Stomach (tissue), 8 donors: ENCODE measurements at regions not wholly inside any gene's neighbourhood (a gene's known extent, or its start where the extent isn't known, plus 50 kb on each side); places are given as distances from the start of the nearest gene placed in this dataset.

Experiments
- DNase-seq, 2 donors: peaks; one replicate each; pipeline versions ENCODE4 v3.0.0 to v3.0.0-alpha.2; 2013 to 2019
- H3K27ac ChIP-seq, 5 donors: fragments of 200-600 bp in 4 of 5; sonication (generic) in 4 of 5; one replicate each; pipeline ENCODE4 v1.5.1; 2013 to 2019; ENCODE audit warnings: mild to moderate bottlenecking in 1 of 5, moderate library complexity in 1 of 5
- H3K27me3 ChIP-seq, 3 donors: fragments of 200-600 bp; sonication (generic); one replicate each; pipeline ENCODE4 v1.5.1; 2017 to 2019; ENCODE audit warnings: mixed run types in 1 of 3
- H3K36me3 ChIP-seq, 4 donors: fragments of 200-600 bp; sonication (generic); 1 replicate in 3 of 4; 2 replicates in 1 of 4; pipeline ENCODE4 v1.5.1; 2016 to 2019
- H3K4me1 ChIP-seq, 4 donors: fragments of 200-600 bp; sonication (generic); one replicate each; pipeline ENCODE4 v1.5.1; 2016 to 2019
- H3K4me3 ChIP-seq, 4 donors: fragments of 200-600 bp; sonication (generic) in 3 of 4; one replicate each; pipeline ENCODE4 v1.5.1; 2016 to 2019; ENCODE audit warnings: mild to moderate bottlenecking in 1 of 4
- H3K9me3 ChIP-seq, 4 donors: fragments of 200-600 bp; sonication (generic); one replicate each; pipeline ENCODE4 v1.5.1; 2016 to 2019
- CTCF ChIP-seq, 7 experiments: fragments of 450-650 bp in 4 of 7; fragments of 200-600 bp in 3 of 7; sonication (generic) in 3 of 7; IDR thresholded peaks; one replicate each; pipeline ENCODE4 v1.5.1; 2016 to 2019; ENCODE audit warnings: antibody characterized with exemption in 7 of 7, control low read depth in 2 of 7, mild to moderate bottlenecking in 1 of 7
- EP300 ChIP-seq: sonication (generic); formaldehyde crosslinking; IDR thresholded peaks from one replicate; pipeline ENCODE4 v1.6.1; 2017; ENCODE audit warnings: antibody characterized with exemption
- POLR2A ChIP-seq, 4 donors: fragments of 450-650 bp; IDR thresholded peaks; one replicate each; pipeline ENCODE4 v1.6.1; 2016; ENCODE audit warnings: antibody characterized with exemption in 4 of 4, control low read depth in 2 of 4, mild to moderate bottlenecking in 1 of 4, moderate library complexity in 1 of 4
- POLR2AphosphoS5 ChIP-seq, 3 donors: sonication (generic); formaldehyde crosslinking; IDR thresholded peaks; one replicate each; pipeline ENCODE4 v1.6.1; 2016; ENCODE audit warnings: antibody characterized with exemption in 3 of 3
- WGBS, 5 donors: extraction: QIAGEN DNeasy Blood & Tissue Kit in 3 of 5; methylation state at CpG; one replicate each; pipeline versions ENCODE4 v1.1.5 to v1.1.7; 2013 to 2018; 5-methylcytosine and 5-hydroxymethylcytosine counted together
- intact Hi-C: fragments of 100-400 bp; cut with DNase I; formaldehyde crosslinking; loops from one replicate; pipeline ENCODE4 v1.15.1; 2023; ENCODE audit warnings: low total_unique reads
- donor health status: healthy with polysubstance abuse.
- donor health status: Bipolar disorder and iron deficiency.
- donor health status: healthy.

GRCh38 chr15:69836048-69836447, 261.7 kb downstream of the TLE3 start:
- H3K27ac ChIP-seq, result no peak overlapping the region
- WGBS, 5 donors, result 80 to 85% (median 83%) methylated on average over 3 of the region's 3 CpGs
- no peaks in the 10 kb centered on the region for H3K4me1 ChIP-seq
- H3K4me3 ChIP-seq, result no peak overlapping the region
- no peak for TF ChIP-seq POLR2AphosphoS5 (IDR thresholded peaks at IDR 0.05)
- TF ChIP-seq POLR2A (IDR thresholded peaks at IDR 0.05), result no peak
- TF ChIP-seq EP300, result no peak
- TF ChIP-seq CTCF (IDR thresholded peaks at IDR 0.05), result no peak
- DNase-seq, result no peak
- intact Hi-C loops, result no loop called here
- H3K9me3 ChIP-seq, result no peaks in the 10 kb centered on the region
- H3K36me3 ChIP-seq, result no peaks in the 10 kb centered on the region
- H3K27me3 ChIP-seq, result no peaks in the 10 kb centered on the region

- Histone ChIP-seq H3K4me3 (no peak overlapping the region), H3K36me3 (no peaks in the 10 kb centered on the region), H3K27me3 (no peaks in the 10 kb centered on the region), H3K9me3 (no peaks in the 10 kb centered on the region), H3K4me1 (no peaks in the 10 kb centered on the region), H3K27ac (no peak overlapping the region)
- WGBS, 5 donors, result 72 to 89% (median 79%) methylated on average over 9 to 10 of the region's 10 CpGs
- TF ChIP-seq CTCF (IDR thresholded peaks at IDR 0.05), result no peak
- no peak for TF ChIP-seq EP300
- no peak for TF ChIP-seq POLR2AphosphoS5 (IDR thresholded peaks at IDR 0.05)
- no peak for TF ChIP-seq POLR2A (IDR thresholded peaks at IDR 0.05)
- no peak for DNase-seq
- intact Hi-C loops, result no loop called here
These were observed 261.0 kb downstream of the TLE3 start for GRCh38 chr15:69836526-69837230.

GRCh38 chr15:69838338-69838737, 259.4 kb downstream of the TLE3 start:
- WGBS, 5 donors, result 71 to 91% (median 79%) methylated on average over 1 of the region's 1 CpG
- no peak for DNase-seq
- TF ChIP-seq EP300 (no peak), POLR2AphosphoS5 (IDR thresholded peaks at IDR 0.05) (no peak), POLR2A (IDR thresholded peaks at IDR 0.05) (no peak), CTCF (IDR thresholded peaks at IDR 0.05) (no peak)

GRCh38 chr15:69838994-69839393, 258.7 kb downstream of the TLE3 start:
- intact Hi-C loops, result no loop called here
- Histone ChIP-seq H3K4me1 (no peaks in the 10 kb centered on the region), H3K27me3 (no peaks in the 10 kb centered on the region), H3K27ac (no peak overlapping the region), H3K4me3 (no peak overlapping the region), H3K9me3 (no peaks in the 10 kb centered on the region), H3K36me3 (no peaks in the 10 kb centered on the region)
- 57 to 70% (median 67%) methylated on average over 2 of the region's 2 CpGs for WGBS, 5 donors
- TF ChIP-seq CTCF (IDR thresholded peaks at IDR 0.05) (no peak), EP300 (no peak), POLR2A (IDR thresholded peaks at IDR 0.05) (no peak), POLR2AphosphoS5 (IDR thresholded peaks at IDR 0.05) (no peak)
- DNase-seq, result no peak

More at GRCh38 chr15:69838338-69838737, 259.4 kb downstream of the TLE3 start:
- H3K27me3 ChIP-seq, result no peaks in the 10 kb centered on the region
- H3K36me3 ChIP-seq, result no peaks in the 10 kb centered on the region
- intact Hi-C loops, result no loop called here
- no peaks in the 10 kb centered on the region for H3K4me1 ChIP-seq
- no peak overlapping the region for H3K4me3 ChIP-seq
- H3K9me3 ChIP-seq, result no peaks in the 10 kb centered on the region
- no peak overlapping the region for H3K27ac ChIP-seq
